ENCODE measurements at regions not wholly inside any gene's neighbourhood (a gene's known extent, or its start where the extent isn't known, plus 50 kb on each side); places are given as distances from the start of the nearest gene placed in this dataset.

DNA sequence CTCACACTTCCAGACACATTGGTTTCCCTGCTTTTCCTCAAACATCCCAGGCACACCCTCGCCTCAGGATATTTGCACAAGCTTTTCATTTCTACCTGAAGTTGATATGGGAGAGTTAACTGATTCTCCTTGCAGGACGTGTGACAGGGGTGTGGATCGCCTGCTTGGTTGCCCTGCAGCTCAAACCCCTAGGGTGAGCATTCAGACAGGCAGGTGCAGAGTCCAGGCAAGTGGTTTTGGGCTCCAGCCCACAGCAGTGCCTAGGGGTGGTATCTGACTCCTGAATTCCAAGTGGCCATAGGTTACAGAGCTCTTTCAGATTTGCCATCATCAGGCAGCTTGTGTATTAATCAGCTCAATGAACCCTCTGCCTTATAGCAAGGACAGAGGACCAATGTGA is 1104.2 kb upstream of the IGFBP7 start:
- CTCF ChIA-PET, result no interaction called here
- no peak overlapping the region for H3K4me3 ChIP-seq (ENCODE audit: low read depth, low read length)
- no peaks in the 10 kb centered on the region for H3K36me3 ChIP-seq (ENCODE audit: control insufficient read depth in 2 of 2, insufficient read depth in 1 of 2, low read length in 2 of 2)
- H3K4me1 ChIP-seq (ENCODE audit: control insufficient read depth, insufficient read depth, low read length), result no peaks in the 10 kb centered on the region
- no peak overlapping the region for H3K27ac ChIP-seq (ENCODE audit: extremely low read depth, low read depth, low read length)
- no peaks in the 10 kb centered on the region for H3K9me3 ChIP-seq (ENCODE audit: control insufficient read depth, insufficient read depth, low read depth, low read length)
- no peak for TF ChIP-seq HOXC10 (CRISPR knock-in tag; IDR thresholded peaks at IDR 0.05)
- TF ChIP-seq, protein P1, sequence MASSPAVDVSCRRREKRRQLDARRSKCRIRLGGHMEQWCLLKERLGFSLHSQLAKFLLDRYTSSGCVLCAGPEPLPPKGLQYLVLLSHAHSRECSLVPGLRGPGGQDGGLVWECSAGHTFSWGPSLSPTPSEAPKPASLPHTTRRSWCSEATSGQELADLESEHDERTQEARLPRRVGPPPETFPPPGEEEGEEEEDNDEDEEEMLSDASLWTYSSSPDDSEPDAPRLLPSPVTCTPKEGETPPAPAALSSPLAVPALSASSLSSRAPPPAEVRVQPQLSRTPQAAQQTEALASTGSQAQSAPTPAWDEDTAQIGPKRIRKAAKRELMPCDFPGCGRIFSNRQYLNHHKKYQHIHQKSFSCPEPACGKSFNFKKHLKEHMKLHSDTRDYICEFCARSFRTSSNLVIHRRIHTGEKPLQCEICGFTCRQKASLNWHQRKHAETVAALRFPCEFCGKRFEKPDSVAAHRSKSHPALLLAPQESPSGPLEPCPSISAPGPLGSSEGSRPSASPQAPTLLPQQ (tag by site-specific recombination; IDR thresholded peaks at IDR 0.05), result no peak
- TF ChIP-seq, protein P2, sequence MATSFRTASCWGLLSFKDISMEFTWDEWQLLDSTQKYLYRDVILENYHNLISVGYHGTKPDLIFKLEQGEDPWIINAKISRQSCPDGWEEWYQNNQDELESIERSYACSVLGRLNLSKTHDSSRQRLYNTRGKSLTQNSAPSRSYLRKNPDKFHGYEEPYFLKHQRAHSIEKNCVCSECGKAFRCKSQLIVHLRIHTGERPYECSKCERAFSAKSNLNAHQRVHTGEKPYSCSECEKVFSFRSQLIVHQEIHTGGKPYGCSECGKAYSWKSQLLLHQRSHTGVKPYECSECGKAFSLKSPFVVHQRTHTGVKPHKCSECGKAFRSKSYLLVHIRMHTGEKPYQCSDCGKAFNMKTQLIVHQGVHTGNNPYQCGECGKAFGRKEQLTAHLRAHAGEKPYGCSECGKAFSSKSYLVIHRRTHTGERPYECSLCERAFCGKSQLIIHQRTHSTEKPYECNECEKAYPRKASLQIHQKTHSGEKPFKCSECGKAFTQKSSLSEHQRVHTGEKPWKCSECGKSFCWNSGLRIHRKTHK (tag by site-specific recombination; IDR thresholded peaks at IDR 0.05), result no peak
- TF ChIP-seq ZNF664 (tag by site-specific recombination; IDR thresholded peaks at IDR 0.05), result no peak
- TF ChIP-seq, protein P3, sequence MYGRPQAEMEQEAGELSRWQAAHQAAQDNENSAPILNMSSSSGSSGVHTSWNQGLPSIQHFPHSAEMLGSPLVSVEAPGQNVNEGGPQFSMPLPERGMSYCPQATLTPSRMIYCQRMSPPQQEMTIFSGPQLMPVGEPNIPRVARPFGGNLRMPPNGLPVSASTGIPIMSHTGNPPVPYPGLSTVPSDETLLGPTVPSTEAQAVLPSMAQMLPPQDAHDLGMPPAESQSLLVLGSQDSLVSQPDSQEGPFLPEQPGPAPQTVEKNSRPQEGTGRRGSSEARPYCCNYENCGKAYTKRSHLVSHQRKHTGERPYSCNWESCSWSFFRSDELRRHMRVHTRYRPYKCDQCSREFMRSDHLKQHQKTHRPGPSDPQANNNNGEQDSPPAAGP (tag by site-specific recombination; IDR thresholded peaks at IDR 0.05), result no peak
- no peak for TF ChIP-seq EGR2 (tag by site-specific recombination; IDR thresholded peaks at IDR 0.05; ENCODE audit: low read depth)
- no peak for TF ChIP-seq ZFP41 (tag by site-specific recombination; IDR thresholded peaks at IDR 0.05; ENCODE audit: borderline replicate concordance)
- no peak for TF ChIP-seq HOXD13 (CRISPR knock-in tag; IDR thresholded peaks at IDR 0.05; ENCODE audit: borderline replicate concordance)
- no peak for TF ChIP-seq ZNF404 (tag by site-specific recombination; IDR thresholded peaks at IDR 0.05)
- TF ChIP-seq ZNF146 (tag by site-specific recombination; IDR thresholded peaks at IDR 0.05), result no peak
- no peak for TF ChIP-seq SP3 (tag by site-specific recombination; IDR thresholded peaks at IDR 0.05)
- no peak for TF ChIP-seq ZNF660 (tag by site-specific recombination; IDR thresholded peaks at IDR 0.05)
- POLR2A ChIA-PET, result no interaction called here

DNA sequence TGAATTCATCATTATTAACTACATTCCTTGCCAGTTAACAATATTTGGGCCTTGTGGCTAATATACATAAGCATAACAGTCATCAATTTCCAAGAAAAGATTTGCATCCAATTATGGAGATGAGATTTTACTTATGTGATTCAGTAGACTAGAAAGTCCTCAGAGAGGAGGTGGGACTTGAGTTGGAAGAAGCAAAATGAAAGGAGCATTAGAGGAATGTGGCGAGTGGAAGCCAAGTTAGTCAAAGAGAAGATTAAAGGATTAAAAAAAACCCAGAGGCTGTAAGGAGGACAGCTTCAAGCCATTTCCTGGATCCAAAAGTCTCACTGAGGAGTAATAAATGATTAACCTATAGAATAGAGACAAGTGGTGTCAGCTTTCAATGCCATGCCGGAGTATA is 1099.4 kb upstream of the IGFBP7 start:
- H3K27ac ChIP-seq (ENCODE audit: extremely low read depth, low read depth, low read length), result no peak overlapping the region
- ChIA-PET CTCF (no interaction called here), POLR2A (no interaction called here)
- H3K9me3 ChIP-seq (ENCODE audit: control insufficient read depth, insufficient read depth, low read depth, low read length), result no peaks in the 10 kb centered on the region
- H3K36me3 ChIP-seq (ENCODE audit: control insufficient read depth in 2 of 2, insufficient read depth in 1 of 2, low read length in 2 of 2), result no peaks in the 10 kb centered on the region
- H3K4me1 ChIP-seq (ENCODE audit: control insufficient read depth, insufficient read depth, low read length), result no peaks in the 10 kb centered on the region
- no peak overlapping the region for H3K4me3 ChIP-seq (ENCODE audit: low read depth, low read length)
- TF ChIP-seq ZNF514 (tag by site-specific recombination; IDR thresholded peaks at IDR 0.05), result no peak
- no peak for TF ChIP-seq ZNF223 (tag by site-specific recombination; IDR thresholded peaks at IDR 0.05)
- no peak for TF ChIP-seq ZNF433 (tag by site-specific recombination; IDR thresholded peaks at IDR 0.05; ENCODE audit: low read depth)
- TF ChIP-seq ZNF830 (tag by site-specific recombination; IDR thresholded peaks at IDR 0.05; ENCODE audit: low read depth), result no peak
- no peak for TF ChIP-seq SP2 (tag by site-specific recombination; IDR thresholded peaks at IDR 0.05)
- TF ChIP-seq ZNF555 (tag by site-specific recombination; conservative IDR thresholded peaks at IDR 0.05), result no peak

DNA sequence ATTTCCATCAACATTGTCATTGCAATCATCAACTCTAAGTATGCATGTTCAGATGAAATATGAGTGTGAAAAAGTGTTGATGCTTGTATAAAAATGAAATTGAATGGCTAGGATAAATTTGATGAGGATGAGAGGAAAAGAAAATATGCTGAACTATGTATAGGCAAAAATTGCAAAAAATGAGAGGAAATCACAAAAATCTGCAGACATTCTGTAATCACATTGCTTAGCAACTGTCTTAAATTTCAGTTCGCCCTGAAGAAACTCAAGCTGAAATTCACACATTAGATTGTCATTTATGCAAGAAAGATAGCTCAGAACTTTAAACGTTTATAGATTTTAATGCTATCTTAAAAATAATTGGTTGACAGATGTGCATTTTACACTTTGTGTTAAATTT is 1098.8 kb upstream of the IGFBP7 start:
- no peaks in the 10 kb centered on the region for H3K9me3 ChIP-seq (ENCODE audit: control insufficient read depth, insufficient read depth, low read depth, low read length)
- ChIA-PET CTCF (no interaction called here), POLR2A (no interaction called here)
- no peaks in the 10 kb centered on the region for H3K36me3 ChIP-seq (ENCODE audit: control insufficient read depth in 2 of 2, insufficient read depth in 1 of 2, low read length in 2 of 2)
- H3K4me3 ChIP-seq (ENCODE audit: low read depth, low read length), result no peak overlapping the region
- H3K4me1 ChIP-seq (ENCODE audit: control insufficient read depth, insufficient read depth, low read length), result no peaks in the 10 kb centered on the region
- no peak overlapping the region for H3K27ac ChIP-seq (ENCODE audit: extremely low read depth, low read depth, low read length)
- no peak for TF ChIP-seq ZNF768 (tag by site-specific recombination; IDR thresholded peaks at IDR 0.05)
- no peak for TF ChIP-seq ZNF23 (tag by site-specific recombination; IDR thresholded peaks at IDR 0.05; ENCODE audit: borderline replicate concordance)
- TF ChIP-seq, protein P4, sequence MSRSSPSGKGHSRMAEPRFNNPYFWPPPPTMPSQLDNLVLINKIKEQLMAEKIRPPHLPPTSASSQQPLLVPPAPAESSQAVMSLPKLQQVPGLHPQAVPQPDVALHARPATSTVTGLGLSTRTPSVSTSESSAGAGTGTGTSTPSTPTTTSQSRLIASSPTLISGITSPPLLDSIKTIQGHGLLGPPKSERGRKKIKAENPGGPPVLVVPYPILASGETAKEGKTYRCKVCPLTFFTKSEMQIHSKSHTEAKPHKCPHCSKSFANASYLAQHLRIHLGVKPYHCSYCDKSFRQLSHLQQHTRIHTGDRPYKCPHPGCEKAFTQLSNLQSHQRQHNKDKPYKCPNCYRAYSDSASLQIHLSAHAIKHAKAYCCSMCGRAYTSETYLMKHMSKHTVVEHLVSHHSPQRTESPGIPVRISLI (tag by site-specific recombination; IDR thresholded peaks at IDR 0.05), result no peak
- no peak for TF ChIP-seq ZNF658 (tag by site-specific recombination; IDR thresholded peaks at IDR 0.05)
- no peak for TF ChIP-seq KLF9 (tag by site-specific recombination; IDR thresholded peaks at IDR 0.05; ENCODE audit: low read depth)
- TF ChIP-seq ZNF214 (tag by site-specific recombination; IDR thresholded peaks at IDR 0.05; ENCODE audit: borderline replicate concordance), result no peak
- TF ChIP-seq, protein P5, sequence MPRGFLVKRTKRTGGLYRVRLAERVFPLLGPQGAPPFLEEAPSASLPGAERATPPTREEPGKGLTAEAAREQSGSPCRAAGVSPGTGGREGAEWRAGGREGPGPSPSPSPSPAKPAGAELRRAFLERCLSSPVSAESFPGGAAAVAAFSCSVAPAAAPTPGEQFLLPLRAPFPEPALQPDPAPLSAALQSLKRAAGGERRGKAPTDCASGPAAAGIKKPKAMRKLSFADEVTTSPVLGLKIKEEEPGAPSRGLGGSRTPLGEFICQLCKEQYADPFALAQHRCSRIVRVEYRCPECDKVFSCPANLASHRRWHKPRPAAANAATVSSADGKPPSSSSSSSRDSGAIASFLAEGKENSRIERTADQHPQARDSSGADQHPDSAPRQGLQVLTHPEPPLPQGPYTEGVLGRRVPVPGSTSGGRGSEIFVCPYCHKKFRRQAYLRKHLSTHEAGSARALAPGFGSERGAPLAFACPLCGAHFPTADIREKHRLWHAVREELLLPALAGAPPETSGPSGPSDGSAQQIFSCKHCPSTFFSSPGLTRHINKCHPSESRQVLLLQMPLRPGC (tag by site-specific recombination; IDR thresholded peaks at IDR 0.05), result no peak
- TF ChIP-seq ZNF239 (tag by site-specific recombination; IDR thresholded peaks at IDR 0.05), result no peak
- TF ChIP-seq MEIS1 (CRISPR knock-in tag; IDR thresholded peaks at IDR 0.05; ENCODE audit: borderline replicate concordance), result no peak
